ENCODE measurements at regions not wholly inside any gene's neighbourhood (a gene's known extent, or its start where the extent isn't known, plus 50 kb on each side); places are given as distances from the start of the nearest gene placed in this dataset.
A peak's percentile ranks its signal among the peaks of the same experiment; 100 is the strongest.

DNA sequence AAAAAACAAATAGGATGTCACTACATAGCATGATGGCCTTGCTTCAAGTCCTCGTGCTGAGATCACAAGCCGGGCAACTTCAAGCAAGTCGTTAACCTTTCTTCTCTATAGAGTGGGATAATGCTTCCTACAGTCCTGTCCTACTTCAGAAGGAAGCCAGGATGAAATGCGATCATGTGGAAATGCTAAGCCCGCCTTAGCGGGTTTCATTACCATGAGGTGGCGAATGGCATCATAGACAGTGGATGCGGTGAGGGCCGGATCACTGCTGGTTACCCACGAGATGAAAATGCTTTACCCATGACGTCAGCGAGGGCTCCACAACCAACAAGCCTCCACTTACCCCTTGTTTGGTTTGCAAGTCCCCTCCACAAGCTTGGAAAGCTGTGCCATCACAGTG is 206.4 kb downstream of the TBXT start:
- no peaks in the 10 kb centered on the region for H3K9me3 Mint-ChIP-seq (ENCODE audit: unreplicated experiment)
- TF ChIP-seq, protein P1, sequence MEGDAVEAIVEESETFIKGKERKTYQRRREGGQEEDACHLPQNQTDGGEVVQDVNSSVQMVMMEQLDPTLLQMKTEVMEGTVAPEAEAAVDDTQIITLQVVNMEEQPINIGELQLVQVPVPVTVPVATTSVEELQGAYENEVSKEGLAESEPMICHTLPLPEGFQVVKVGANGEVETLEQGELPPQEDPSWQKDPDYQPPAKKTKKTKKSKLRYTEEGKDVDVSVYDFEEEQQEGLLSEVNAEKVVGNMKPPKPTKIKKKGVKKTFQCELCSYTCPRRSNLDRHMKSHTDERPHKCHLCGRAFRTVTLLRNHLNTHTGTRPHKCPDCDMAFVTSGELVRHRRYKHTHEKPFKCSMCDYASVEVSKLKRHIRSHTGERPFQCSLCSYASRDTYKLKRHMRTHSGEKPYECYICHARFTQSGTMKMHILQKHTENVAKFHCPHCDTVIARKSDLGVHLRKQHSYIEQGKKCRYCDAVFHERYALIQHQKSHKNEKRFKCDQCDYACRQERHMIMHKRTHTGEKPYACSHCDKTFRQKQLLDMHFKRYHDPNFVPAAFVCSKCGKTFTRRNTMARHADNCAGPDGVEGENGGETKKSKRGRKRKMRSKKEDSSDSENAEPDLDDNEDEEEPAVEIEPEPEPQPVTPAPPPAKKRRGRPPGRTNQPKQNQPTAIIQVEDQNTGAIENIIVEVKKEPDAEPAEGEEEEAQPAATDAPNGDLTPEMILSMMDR (IDR thresholded peaks at IDR 0.05): no peak
- H3K27ac Mint-ChIP-seq (ENCODE audit: unreplicated experiment): no peak overlapping the region
- no peak for DNase-seq (ENCODE audit: extremely low spot score, unreplicated experiment)
- peaks cover 3% of the 10 kb centered on the region for H3K27me3 Mint-ChIP-seq (ENCODE audit: unreplicated experiment)
- no peaks in the 10 kb centered on the region for H3K4me1 Mint-ChIP-seq (ENCODE audit: unreplicated experiment)
- no peaks in the 10 kb centered on the region for H3K36me3 Mint-ChIP-seq (ENCODE audit: unreplicated experiment)
- no peak overlapping the region for H3K4me3 Mint-ChIP-seq (ENCODE audit: unreplicated experiment)

DNA sequence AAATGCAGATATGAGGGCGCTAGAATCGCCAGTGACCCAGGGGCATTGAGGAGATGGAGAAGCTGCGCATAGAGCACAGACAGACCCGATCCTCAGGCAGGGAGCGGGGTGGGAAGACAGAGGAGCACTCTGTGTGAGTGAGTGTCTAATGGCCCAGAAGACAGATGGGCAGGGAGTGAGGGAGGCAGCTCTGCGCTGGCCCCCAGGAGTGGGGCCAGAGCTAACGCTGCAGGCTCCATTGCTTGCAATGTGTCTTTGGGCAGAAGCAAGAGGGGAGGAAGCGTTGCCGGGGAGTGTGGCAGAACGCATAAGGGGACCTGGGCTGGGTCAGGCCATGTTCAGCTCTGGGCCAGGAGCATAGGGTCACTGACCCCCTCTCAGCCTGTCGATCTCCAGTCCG is 207.0 kb downstream of the TBXT start:
- Mint-ChIP-seq H3K4me1 (ENCODE audit: unreplicated experiment) (no peaks in the 10 kb centered on the region), H3K9me3 (ENCODE audit: unreplicated experiment) (no peaks in the 10 kb centered on the region), H3K4me3 (ENCODE audit: unreplicated experiment) (no peak overlapping the region), H3K27ac (ENCODE audit: unreplicated experiment) (no peak overlapping the region), H3K27me3 (ENCODE audit: unreplicated experiment) (peaks cover 3% of the 10 kb centered on the region), H3K36me3 (ENCODE audit: unreplicated experiment) (no peaks in the 10 kb centered on the region)
- TF ChIP-seq, protein P1 (IDR thresholded peaks at IDR 0.05): no peak
- DNase-seq (ENCODE audit: extremely low spot score, unreplicated experiment): no peak

DNA sequence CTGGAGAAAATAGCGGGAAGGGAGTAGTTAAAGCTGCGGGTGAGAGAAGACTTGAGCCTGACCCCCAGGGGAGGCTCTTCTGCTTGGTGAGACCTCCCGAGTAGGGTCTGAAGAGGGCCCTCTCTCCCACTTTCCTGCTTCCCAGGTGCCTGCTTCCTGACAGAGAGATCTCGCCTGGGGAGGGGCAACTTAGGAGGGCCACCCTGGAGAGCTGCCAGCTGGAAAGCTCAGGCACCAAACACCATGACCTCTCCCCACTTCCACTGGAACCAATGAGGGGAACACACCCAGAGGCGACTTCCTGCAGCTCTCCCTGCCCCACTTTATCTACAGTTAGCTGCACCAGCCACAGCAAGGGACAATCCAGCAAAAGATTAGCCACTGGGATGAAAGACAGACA is 208.0 kb downstream of the TBXT start:
- H3K4me3 Mint-ChIP-seq (ENCODE audit: unreplicated experiment): no peak overlapping the region
- TF ChIP-seq, protein P1 (IDR thresholded peaks at IDR 0.05): no peak
- H3K9me3 Mint-ChIP-seq (ENCODE audit: unreplicated experiment): no peaks in the 10 kb centered on the region
- no peak for DNase-seq (ENCODE audit: extremely low spot score, unreplicated experiment)
- H3K27ac Mint-ChIP-seq (ENCODE audit: unreplicated experiment): no peak overlapping the region
- no peaks in the 10 kb centered on the region for H3K36me3 Mint-ChIP-seq (ENCODE audit: unreplicated experiment)
- peaks cover 4% of the 10 kb centered on the region for H3K27me3 Mint-ChIP-seq (ENCODE audit: unreplicated experiment)
- no peaks in the 10 kb centered on the region for H3K4me1 Mint-ChIP-seq (ENCODE audit: unreplicated experiment)

DNA sequence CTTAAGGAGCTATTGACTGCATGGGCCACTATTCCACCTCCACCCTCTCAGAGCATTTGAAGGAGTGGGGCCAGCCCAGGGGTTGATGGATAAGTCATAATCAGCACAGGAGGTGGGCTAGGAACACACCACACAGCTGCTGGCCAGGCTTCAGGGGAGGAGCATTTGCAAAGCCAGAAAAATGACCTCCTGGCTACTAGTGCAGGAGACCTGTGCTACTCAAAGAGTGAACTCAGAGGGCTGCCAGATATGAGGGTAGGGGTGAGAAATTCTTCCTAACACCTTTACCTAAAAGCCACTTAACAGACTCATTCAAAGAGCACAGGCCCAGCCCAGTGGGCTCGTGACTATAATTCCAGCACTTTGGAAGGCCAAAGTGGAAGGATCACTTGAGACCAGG is 210.8 kb downstream of the TBXT start:
- DNase-seq (ENCODE audit: extremely low spot score, unreplicated experiment): no peak
- TF ChIP-seq, protein P1 (IDR thresholded peaks at IDR 0.05): no peak
- no peaks in the 10 kb centered on the region for H3K9me3 Mint-ChIP-seq (ENCODE audit: unreplicated experiment)
- H3K4me1 Mint-ChIP-seq (ENCODE audit: unreplicated experiment): peaks cover 6% of the 10 kb centered on the region
- peaks cover 4% of the 10 kb centered on the region for H3K27me3 Mint-ChIP-seq (ENCODE audit: unreplicated experiment)
- no peak overlapping the region for H3K27ac Mint-ChIP-seq (ENCODE audit: unreplicated experiment)
- H3K4me3 Mint-ChIP-seq (ENCODE audit: unreplicated experiment): no peak overlapping the region
- H3K36me3 Mint-ChIP-seq (ENCODE audit: unreplicated experiment): no peaks in the 10 kb centered on the region

DNA sequence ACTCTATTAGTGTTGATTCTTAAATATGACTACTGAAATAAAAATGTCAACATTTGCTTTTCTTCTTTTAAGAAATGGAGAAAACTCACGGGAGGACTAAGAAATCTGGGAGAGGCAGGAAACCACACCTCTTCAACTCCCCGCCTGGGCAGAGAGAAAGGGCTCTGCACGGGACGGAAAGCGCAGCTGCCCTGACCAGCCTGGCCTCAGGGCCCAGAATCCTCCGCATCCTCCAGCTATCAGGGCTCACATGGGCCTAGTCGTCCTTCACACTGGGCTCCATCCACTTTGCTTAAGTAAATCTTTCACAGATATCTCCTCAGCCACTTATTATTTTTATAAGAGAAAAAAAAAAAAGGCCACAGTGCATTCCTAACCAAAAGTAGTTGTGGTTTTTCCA is 215.1 kb downstream of the TBXT start:
- peaks cover 4% of the 10 kb centered on the region for H3K27me3 Mint-ChIP-seq (ENCODE audit: unreplicated experiment)
- TF ChIP-seq, protein P1 (IDR thresholded peaks at IDR 0.05): no peak
- H3K4me3 Mint-ChIP-seq (ENCODE audit: unreplicated experiment): no peak overlapping the region
- DNase-seq (ENCODE audit: extremely low spot score, unreplicated experiment): no peak
- no peaks in the 10 kb centered on the region for H3K36me3 Mint-ChIP-seq (ENCODE audit: unreplicated experiment)
- H3K4me1 Mint-ChIP-seq (ENCODE audit: unreplicated experiment): peaks cover 6% of the 10 kb centered on the region
- H3K9me3 Mint-ChIP-seq (ENCODE audit: unreplicated experiment): no peaks in the 10 kb centered on the region
- H3K27ac Mint-ChIP-seq (ENCODE audit: unreplicated experiment): peak overlapping the region; percentile 23

Measured in osteocyte (in vitro differentiated cells).